ENCODE measurements at regions not wholly inside any gene's neighbourhood (a gene's known extent, or its start where the extent isn't known, plus 50 kb on each side); places are given as distances from the start of the nearest gene placed in this dataset.
A peak's percentile ranks its signal among the peaks of the same experiment; 100 is the strongest.

DNA sequence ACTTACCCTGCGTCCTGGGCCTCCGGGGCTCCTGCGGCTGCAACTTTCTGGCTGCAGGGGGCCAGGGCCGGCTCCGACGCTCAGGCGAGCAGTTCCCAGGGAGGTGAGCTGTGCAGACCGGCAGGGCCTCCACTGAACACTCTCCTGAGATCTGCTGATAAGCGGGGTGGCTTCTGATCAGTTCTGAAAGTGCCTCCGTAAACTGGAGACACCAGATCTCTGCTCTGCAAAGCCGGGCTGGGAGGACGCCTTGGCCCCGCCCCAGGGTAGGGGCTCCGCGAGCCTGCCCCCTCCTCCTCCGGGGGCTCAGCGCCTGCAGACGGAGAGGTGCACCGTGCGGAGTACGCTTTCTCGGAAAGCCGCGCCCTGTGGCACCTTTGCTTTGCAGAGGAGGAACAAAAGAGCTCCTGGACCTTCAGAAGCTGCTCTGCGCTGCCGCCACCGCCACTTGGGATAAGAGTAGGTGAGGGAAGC lies 141.3 kb upstream of the VKORC1L1 start (continued):
- TF ChIP-seq TCFL5 (CRISPR knock-in tag; conservative IDR thresholded peaks at IDR 0.05), result no peak
- no peak for TF ChIP-seq FUS (optimal IDR thresholded peaks at IDR 0.05; ENCODE audit: low read depth, low read length)
- TF ChIP-seq IRF1 (CRISPR knock-in tag; IDR thresholded peaks at IDR 0.05; ENCODE audit: borderline replicate concordance), result no peak
- TF ChIP-seq LCOR (CRISPR knock-in tag; IDR thresholded peaks at IDR 0.05), result no peak
- no peak for TF ChIP-seq RFX5 (IDR thresholded peaks at IDR 0.05; ENCODE audit: low read depth, low read length)
- TF ChIP-seq ZNF354B (CRISPR knock-in tag; IDR thresholded peaks at IDR 0.05), result no peak
- TF ChIP-seq HDAC6 (IDR thresholded peaks at IDR 0.05; ENCODE audit: low read depth, low read length), result no peak
- TF ChIP-seq, protein P1, sequence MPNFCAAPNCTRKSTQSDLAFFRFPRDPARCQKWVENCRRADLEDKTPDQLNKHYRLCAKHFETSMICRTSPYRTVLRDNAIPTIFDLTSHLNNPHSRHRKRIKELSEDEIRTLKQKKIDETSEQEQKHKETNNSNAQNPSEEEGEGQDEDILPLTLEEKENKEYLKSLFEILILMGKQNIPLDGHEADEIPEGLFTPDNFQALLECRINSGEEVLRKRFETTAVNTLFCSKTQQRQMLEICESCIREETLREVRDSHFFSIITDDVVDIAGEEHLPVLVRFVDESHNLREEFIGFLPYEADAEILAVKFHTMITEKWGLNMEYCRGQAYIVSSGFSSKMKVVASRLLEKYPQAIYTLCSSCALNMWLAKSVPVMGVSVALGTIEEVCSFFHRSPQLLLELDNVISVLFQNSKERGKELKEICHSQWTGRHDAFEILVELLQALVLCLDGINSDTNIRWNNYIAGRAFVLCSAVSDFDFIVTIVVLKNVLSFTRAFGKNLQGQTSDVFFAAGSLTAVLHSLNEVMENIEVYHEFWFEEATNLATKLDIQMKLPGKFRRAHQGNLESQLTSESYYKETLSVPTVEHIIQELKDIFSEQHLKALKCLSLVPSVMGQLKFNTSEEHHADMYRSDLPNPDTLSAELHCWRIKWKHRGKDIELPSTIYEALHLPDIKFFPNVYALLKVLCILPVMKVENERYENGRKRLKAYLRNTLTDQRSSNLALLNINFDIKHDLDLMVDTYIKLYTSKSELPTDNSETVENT (CRISPR knock-in tag; IDR thresholded peaks at IDR 0.05), result no peak
- no peak for TF ChIP-seq EWSR1 (IDR thresholded peaks at IDR 0.05; ENCODE audit: borderline replicate concordance, low read depth, partially characterized antibody)
- no peak for TF ChIP-seq MEIS2 (IDR thresholded peaks at IDR 0.05; ENCODE audit: partially characterized antibody)
- no peak for TF ChIP-seq ARID2 (IDR thresholded peaks at IDR 0.05)
- peak; percentile 37; the same call in 1 of the 2 replicates for TF ChIP-seq MYC (IDR thresholded peaks at IDR 0.05; ENCODE audit: low read depth, low read length)
- TF ChIP-seq MYC (CRISPR knock-in tag; IDR thresholded peaks at IDR 0.05; ENCODE audit: borderline replicate concordance, low read depth), result no peak
- TF ChIP-seq NCOA4 (IDR thresholded peaks at IDR 0.05; ENCODE audit: partially characterized antibody), result no peak
- TF ChIP-seq CREB1 (IDR thresholded peaks at IDR 0.05), result no peak
- TF ChIP-seq CREB1 (CRISPR knock-in tag; IDR thresholded peaks at IDR 0.05), result no peak
- TF ChIP-seq CEBPB (tag; IDR thresholded peaks at IDR 0.05), result no peak
- TF ChIP-seq TEAD1 (CRISPR knock-in tag; IDR thresholded peaks at IDR 0.05), result no peak
- TF ChIP-seq, protein P2, sequence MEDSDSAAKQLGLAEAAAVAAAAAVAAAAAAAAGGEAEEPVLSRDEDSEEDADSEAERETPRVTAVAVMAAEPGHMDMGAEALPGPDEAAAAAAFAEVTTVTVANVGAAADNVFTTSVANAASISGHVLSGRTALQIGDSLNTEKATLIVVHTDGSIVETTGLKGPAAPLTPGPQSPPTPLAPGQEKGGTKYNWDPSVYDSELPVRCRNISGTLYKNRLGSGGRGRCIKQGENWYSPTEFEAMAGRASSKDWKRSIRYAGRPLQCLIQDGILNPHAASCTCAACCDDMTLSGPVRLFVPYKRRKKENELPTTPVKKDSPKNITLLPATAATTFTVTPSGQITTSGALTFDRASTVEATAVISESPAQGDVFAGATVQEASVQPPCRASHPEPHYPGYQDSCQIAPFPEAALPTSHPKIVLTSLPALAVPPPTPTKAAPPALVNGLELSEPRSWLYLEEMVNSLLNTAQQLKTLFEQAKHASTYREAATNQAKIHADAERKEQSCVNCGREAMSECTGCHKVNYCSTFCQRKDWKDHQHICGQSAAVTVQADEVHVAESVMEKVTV (CRISPR knock-in tag; IDR thresholded peaks at IDR 0.05), result no peak
- TF ChIP-seq ZNF583 (CRISPR knock-in tag; IDR thresholded peaks at IDR 0.05), result no peak
- TF ChIP-seq ZNF77 (CRISPR knock-in tag; IDR thresholded peaks at IDR 0.05), result no peak
- no peak for TF ChIP-seq FOXP1 (CRISPR knock-in tag; IDR thresholded peaks at IDR 0.05)
- TF ChIP-seq E4F1 (CRISPR knock-in tag; IDR thresholded peaks at IDR 0.05; ENCODE audit: borderline replicate concordance), result no peak

Measured in K562 (cell line).